ENCODE measurements at regions not wholly inside any gene's neighbourhood (a gene's known extent, or its start where the extent isn't known, plus 50 kb on each side); places are given as distances from the start of the nearest gene placed in this dataset.

DNA sequence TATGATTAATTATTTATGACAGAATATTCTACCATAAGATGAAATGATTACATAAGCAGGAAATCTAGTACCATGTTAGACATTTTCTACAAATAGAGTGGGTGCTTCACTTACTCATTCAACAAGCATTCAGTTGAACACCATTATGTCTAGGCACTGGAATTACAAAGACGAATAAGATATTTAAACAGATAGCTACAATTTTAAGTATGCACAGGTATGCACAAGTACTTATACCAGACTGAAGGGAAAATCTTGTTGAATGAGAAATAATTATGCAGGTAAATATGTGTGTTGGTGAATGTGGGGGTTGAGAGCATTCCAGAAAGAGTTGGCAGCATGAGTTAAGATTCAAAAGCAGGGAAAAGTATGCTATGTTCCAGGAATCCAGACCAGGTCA lies 107.3 kb upstream of the CNKSR2 start:
- Histone ChIP-seq H3K4me1 (no peaks in the 10 kb centered on the region), H3K36me3 (no peaks in the 10 kb centered on the region), H3K27ac (no peak overlapping the region), H3K9me3 (peaks cover 0 to 4% of the 10 kb centered on the region in 2 donors), H3K27me3 (no peaks in the 10 kb centered on the region), H3K4me3 (no peak overlapping the region)
- ATAC-seq (peak; percentile 56), DNase-seq (no peak)
- intact Hi-C loops (cut with DNase I): no loop called here
- TF ChIP-seq, protein P1, sequence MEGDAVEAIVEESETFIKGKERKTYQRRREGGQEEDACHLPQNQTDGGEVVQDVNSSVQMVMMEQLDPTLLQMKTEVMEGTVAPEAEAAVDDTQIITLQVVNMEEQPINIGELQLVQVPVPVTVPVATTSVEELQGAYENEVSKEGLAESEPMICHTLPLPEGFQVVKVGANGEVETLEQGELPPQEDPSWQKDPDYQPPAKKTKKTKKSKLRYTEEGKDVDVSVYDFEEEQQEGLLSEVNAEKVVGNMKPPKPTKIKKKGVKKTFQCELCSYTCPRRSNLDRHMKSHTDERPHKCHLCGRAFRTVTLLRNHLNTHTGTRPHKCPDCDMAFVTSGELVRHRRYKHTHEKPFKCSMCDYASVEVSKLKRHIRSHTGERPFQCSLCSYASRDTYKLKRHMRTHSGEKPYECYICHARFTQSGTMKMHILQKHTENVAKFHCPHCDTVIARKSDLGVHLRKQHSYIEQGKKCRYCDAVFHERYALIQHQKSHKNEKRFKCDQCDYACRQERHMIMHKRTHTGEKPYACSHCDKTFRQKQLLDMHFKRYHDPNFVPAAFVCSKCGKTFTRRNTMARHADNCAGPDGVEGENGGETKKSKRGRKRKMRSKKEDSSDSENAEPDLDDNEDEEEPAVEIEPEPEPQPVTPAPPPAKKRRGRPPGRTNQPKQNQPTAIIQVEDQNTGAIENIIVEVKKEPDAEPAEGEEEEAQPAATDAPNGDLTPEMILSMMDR (IDR thresholded peaks at IDR 0.05): no peak

DNA sequence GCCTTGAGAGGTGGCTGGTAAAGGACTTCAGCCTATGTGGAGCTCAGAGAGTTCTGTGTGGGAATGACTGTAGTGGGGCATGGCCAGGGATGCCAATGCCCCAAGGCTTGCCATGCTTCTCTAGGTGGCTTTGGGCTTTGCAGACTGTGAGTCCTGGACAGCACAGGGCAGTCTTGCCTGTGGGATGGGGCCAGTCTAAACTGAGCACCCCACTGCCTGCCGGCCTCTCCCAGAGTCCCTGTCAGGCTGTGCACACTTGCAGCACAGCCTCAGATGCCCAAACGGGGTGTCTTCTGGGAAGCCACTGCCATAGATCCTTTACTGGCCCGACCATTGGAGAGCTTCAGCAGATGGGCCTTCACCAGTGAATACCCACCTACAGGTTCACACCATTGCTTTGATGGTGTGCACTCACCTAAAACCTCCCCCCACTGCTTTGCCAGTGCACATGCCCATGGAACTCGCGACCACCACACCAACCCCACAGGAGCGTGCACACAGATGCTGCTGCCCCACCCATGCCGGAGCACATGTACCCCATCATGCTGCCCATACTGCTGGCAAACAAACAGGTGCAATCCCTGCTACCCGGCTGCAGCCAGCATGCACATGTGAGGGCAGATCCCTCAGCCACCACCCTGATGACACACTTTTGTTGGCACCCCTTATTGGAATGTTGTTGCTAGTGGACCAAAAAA lies 97.3 kb upstream of the CNKSR2 start:
- Histone ChIP-seq H3K27ac (no peak overlapping the region), H3K9me3 (no peaks in the 10 kb centered on the region), H3K36me3 (no peaks in the 10 kb centered on the region), H3K4me3 (no peak overlapping the region), H3K27me3 (no peaks in the 10 kb centered on the region), H3K4me1 (no peaks in the 10 kb centered on the region)
- no peak for ATAC-seq
- intact Hi-C loops (cut with DNase I): no loop called here
- DNase-seq: peak in 1 of 4 donors; percentile 10
- TF ChIP-seq, protein P1 (IDR thresholded peaks at IDR 0.05): no peak

DNA sequence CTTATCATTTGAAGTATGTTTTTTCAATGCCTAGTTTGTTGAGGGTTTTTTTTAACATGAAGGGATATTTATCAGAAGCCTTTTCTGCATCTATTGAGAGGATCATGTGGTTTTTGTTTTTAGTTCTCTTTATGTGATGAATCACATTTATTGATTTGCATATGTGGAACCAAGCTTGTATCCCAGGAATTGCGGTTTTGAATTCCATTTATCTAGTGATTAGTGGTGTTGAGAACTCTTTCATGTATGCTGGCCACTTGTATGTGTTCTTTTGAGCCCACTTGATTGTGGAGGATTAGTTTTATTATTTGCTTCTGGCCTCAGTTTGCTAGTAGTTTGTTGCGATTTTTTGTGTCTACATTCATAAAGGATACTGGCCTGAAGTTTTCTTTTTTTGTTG lies 85.0 kb upstream of the CNKSR2 start:
- H3K4me1 ChIP-seq: no peaks in the 10 kb centered on the region
- no peaks in the 10 kb centered on the region for H3K27me3 ChIP-seq
- DNase-seq: no peak
- TF ChIP-seq, protein P1 (IDR thresholded peaks at IDR 0.05): no peak
- intact Hi-C loops (cut with DNase I): no loop called here
- ATAC-seq: no peak
- no peaks in the 10 kb centered on the region for H3K9me3 ChIP-seq
- H3K4me3 ChIP-seq: no peak overlapping the region
- no peak overlapping the region for H3K27ac ChIP-seq
- H3K36me3 ChIP-seq: no peaks in the 10 kb centered on the region

DNA sequence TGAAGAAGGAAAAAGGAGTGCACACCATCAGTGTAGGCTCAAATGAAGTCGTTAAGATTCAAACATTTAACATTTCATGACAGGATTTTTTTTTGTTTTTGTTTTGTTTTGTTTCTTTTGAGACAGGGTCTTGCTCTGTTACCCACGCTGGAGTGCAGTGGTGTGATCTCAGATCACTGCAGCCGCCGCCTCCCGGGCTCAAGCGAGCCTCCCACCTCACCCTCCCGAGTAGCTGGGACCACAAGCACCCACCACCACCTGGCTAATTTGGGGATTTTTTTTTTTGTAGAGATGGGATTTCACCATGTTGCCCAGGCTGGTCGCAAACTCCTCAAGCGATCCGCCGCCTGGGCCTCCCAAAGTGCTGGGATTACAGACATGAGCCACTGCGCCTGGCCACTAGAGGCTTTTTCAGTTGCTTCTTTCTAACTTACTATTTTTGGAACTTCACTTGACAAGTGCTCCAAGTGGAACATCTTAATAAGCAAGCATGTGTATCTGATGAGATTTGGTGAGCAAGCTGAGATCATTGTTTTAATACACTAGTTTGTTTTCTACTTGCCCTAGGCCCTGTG lies 78.9 kb upstream of the CNKSR2 start:
- DNase-seq (no peak), ATAC-seq (no peak)
- intact Hi-C loops (cut with DNase I): no loop called here
- Histone ChIP-seq H3K4me3 (no peak overlapping the region), H3K36me3 (no peaks in the 10 kb centered on the region), H3K4me1 (no peaks in the 10 kb centered on the region), H3K27ac (no peak overlapping the region), H3K9me3 (no peaks in the 10 kb centered on the region), H3K27me3 (no peaks in the 10 kb centered on the region)
- TF ChIP-seq, protein P1 (IDR thresholded peaks at IDR 0.05): no peak

DNA sequence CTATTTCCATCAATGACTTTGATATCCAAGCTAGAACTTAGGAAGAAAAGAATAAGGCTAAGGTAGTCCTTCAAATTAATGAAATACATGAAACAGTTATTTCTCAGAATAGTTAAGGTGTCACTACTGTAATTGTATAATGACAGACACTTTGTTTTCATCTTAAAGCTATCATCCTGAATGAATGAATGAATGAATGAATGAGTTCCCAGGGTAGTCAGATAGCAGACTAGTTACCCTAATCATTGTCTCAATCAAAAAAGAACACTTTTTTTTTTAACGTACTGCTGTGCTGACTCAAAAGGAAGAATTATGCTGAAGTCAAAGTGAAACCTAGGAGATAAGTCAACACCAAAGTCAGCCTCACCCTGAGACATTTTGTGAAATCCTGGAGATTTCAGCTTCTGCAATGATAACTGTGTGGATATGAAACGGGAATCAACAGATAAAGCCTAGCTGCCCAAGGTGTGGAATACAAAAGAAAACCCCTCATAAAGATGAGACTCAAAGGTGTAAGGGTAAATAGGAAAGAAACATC lies 68.3 kb upstream of the CNKSR2 start:
- Histone ChIP-seq H3K27ac (no peak overlapping the region), H3K36me3 (no peaks in the 10 kb centered on the region), H3K4me3 (no peak overlapping the region), H3K4me1 (no peaks in the 10 kb centered on the region), H3K27me3 (no peaks in the 10 kb centered on the region), H3K9me3 (no peaks in the 10 kb centered on the region)
- no peak for DNase-seq
- TF ChIP-seq, protein P1 (IDR thresholded peaks at IDR 0.05): no peak
- no peak for ATAC-seq
- intact Hi-C loops (cut with DNase I): no loop called here

Data from left lung (tissue), 4 donors.